Activated naive CD8-positive, alpha-beta T cell treated with anti-CD3 and anti-CD28 coated beads, Interleukin-2, amount 50 U/mL, for 24 hours (primary cell): ENCODE measurements at regions not wholly inside any gene's neighbourhood (a gene's known extent, or its start where the extent isn't known, plus 50 kb on each side); places are given as distances from the start of the nearest gene placed in this dataset.
A peak's percentile ranks its signal among the peaks of the same experiment; 100 is the strongest.

Experiments
- ATAC-seq: fragments of 150-1000 bp; cut with Tn5 transposase; one replicate; pipeline ENCODE4 v1.10.0; 2021
- DNase-seq: peaks from one replicate; pipeline ENCODE4 v3.0.0; 2021
- H3K27ac Mint-ChIP-seq: one replicate; pipeline ENCODE4 v1.8.0; 2021; ENCODE audit warnings: mild to moderate bottlenecking, mixed read lengths
- H3K27me3 Mint-ChIP-seq: one replicate; pipeline ENCODE4 v1.8.0; 2021; ENCODE audit warnings: mixed read lengths
- H3K36me3 Mint-ChIP-seq: one replicate; pipeline ENCODE4 v1.8.0; 2021; ENCODE audit warnings: low read depth, mixed read lengths
- H3K4me1 Mint-ChIP-seq: one replicate; pipeline ENCODE4 v1.8.0; 2021; ENCODE audit warnings: mixed read lengths
- H3K4me3 Mint-ChIP-seq: one replicate; pipeline ENCODE4 v1.8.0; 2021; ENCODE audit warnings: mild to moderate bottlenecking, moderate library complexity, mixed read lengths
- H3K9me3 Mint-ChIP-seq: one replicate; pipeline ENCODE4 v1.8.0; 2021; ENCODE audit warnings: mixed read lengths

DNA sequence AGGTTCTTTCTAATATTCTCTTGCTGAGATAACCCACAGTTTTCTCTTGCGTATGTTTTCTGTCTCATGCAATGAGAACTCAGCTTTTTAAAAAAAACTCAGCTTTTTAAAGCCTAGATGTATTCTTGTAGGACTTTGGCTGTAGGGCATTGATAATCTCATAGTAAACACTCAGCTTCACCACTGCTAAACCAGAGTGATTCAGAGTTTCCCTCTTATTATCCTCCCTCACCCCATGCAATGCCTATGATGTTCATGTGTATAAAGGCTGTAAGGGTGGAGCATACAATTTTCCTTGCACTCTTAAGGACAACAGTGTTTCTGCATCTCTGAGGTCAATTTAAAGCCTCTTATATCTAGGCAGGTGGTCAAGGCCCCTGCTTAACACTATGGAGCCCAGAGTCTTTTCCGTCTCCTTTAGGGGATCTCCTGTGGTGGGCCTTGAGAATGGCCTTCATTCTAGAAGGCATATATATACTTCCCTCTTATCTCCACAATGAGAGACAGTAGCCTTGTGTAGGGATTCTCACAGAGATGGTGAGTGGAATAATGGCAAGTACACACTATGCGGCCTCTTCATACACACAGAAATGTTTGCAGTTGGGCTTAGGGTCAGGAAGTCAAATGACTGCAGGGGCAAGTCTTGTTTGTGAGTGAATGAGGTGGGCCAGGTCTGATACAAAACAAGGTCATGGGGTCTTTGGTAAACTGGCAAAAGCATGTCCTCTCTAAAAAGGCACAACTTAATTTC lies 279.6 kb downstream of the HS3ST3A1 start:
- DNase-seq (no peak), ATAC-seq (no peak)
- H3K36me3 Mint-ChIP-seq, result no peaks in the 10 kb centered on the region
- no peaks in the 10 kb centered on the region for H3K4me1 Mint-ChIP-seq
- no peaks in the 10 kb centered on the region for H3K9me3 Mint-ChIP-seq
- no peak overlapping the region for H3K27ac Mint-ChIP-seq
- no peak overlapping the region for H3K4me3 Mint-ChIP-seq
- peaks cover 6% of the 10 kb centered on the region for H3K27me3 Mint-ChIP-seq

- Mint-ChIP-seq H3K9me3 (no peaks in the 10 kb centered on the region), H3K4me1 (no peaks in the 10 kb centered on the region), H3K27ac (no peak overlapping the region), H3K27me3 (peaks cover 2% of the 10 kb centered on the region), H3K4me3 (no peak overlapping the region), H3K36me3 (no peaks in the 10 kb centered on the region)
- ATAC-seq, result no peak
- no peak for DNase-seq
Observed at GRCh38 chr17:13320046-13320785, 281.5 kb downstream of the HS3ST3A1 start.

DNA sequence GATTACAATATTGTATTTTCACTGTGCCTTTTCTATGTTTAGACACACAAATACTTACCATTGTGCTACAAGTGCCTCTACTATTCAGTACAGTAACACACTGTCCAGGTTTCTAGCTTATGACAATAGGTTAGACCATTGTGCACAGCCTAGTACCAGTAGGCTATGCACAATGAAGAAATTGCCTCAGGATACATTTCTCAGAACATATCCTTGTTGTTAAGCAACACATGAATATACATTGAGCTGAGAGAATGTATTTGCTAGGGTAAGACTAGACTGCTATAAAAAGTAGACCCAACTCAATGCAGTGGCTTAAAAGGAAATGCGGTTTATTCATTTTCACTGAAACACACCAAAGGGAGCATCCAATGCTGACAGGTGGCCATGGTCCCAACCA lies 285.1 kb downstream of the HS3ST3A1 start:
- Mint-ChIP-seq H3K36me3 (no peaks in the 10 kb centered on the region), H3K4me1 (no peaks in the 10 kb centered on the region), H3K27me3 (no peaks in the 10 kb centered on the region), H3K27ac (no peak overlapping the region), H3K4me3 (no peak overlapping the region), H3K9me3 (no peaks in the 10 kb centered on the region)
- ATAC-seq, result no peak
- DNase-seq, result no peak

DNA sequence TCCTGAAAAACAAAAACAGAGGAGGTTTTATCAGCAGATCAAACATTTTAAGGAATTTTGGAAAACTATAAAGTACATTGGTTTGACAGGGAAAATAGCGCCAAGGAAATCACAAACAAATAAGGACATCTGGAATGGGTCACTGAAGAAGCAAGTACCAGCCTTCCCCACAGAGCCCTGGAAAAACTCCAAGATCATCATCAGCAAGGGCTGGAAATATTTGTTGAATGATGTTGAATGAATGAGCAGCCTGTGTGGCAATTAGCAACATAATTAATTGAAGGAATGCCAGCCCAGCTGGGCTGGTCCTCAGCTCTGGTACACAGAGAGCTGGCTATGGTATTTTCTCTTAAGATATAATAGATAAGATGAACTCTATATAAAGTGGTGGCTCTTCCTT lies 290.4 kb downstream of the HS3ST3A1 start:
- Mint-ChIP-seq H3K27me3 (no peaks in the 10 kb centered on the region), H3K27ac (no peak overlapping the region), H3K4me1 (no peaks in the 10 kb centered on the region), H3K4me3 (no peak overlapping the region), H3K36me3 (no peaks in the 10 kb centered on the region), H3K9me3 (peaks cover 18% of the 10 kb centered on the region)
- ATAC-seq (no peak), DNase-seq (no peak)

DNA sequence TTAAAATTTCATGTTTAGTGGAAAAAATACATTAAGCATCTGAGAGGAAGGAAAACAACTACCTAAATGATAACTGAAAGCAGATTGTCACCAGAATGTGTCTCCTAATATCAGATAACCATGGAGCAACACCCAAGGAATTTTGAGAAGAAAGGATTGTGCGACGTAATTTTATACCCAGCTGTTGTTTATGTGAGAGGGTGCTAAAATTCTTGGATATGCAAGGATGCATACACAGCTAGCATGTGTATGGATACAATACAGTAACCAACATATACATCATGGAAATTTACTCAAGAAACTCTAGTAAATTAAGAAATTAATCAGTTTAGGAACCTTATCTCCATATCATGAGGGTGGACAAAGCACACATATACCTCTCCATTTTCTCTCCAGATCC lies 290.9 kb downstream of the HS3ST3A1 start:
- DNase-seq (no peak), ATAC-seq (no peak)
- no peak overlapping the region for H3K4me3 Mint-ChIP-seq
- H3K9me3 Mint-ChIP-seq, result peaks cover 18% of the 10 kb centered on the region
- no peak overlapping the region for H3K27ac Mint-ChIP-seq
- no peaks in the 10 kb centered on the region for H3K36me3 Mint-ChIP-seq
- H3K4me1 Mint-ChIP-seq, result no peaks in the 10 kb centered on the region
- no peaks in the 10 kb centered on the region for H3K27me3 Mint-ChIP-seq

DNA sequence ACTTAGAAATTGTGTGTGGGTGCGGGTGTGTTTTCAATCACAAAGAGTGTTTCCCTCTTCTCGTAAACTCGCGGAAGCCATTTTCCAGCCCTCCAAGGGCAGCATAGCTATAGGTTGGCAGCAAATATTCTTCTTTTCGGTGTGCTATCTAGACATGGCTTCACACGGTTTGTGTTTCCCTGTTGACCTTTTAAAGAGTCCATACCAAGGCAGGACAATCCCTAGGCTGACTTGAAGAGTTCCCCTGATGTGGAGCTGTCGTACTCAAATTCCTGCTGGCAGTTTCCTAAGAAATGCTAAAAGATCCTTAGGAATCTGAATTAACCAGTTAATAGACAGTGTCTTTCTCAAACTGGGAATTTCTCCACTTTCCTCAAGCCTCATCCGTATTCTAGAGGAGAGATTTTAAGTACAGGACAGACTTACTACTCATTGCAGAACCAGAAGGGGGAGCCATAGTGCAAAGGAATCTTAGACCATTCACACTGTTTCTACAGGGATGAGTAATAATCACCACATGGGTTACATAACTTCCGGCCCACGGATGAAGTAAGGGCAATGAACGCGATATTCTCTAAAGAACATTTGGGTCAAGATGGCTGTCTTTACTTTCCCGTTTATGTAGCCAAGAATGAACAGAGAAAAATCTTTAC lies 288.6 kb upstream of the ELAC2 start:
- Mint-ChIP-seq H3K27me3 (no peaks in the 10 kb centered on the region), H3K4me3 (no peak overlapping the region), H3K4me1 (no peaks in the 10 kb centered on the region), H3K9me3 (peaks cover 18% of the 10 kb centered on the region), H3K27ac (no peak overlapping the region), H3K36me3 (no peaks in the 10 kb centered on the region)
- ATAC-seq (no peak), DNase-seq (peak; percentile 3)

- ATAC-seq (no peak), DNase-seq (no peak)
- Mint-ChIP-seq H3K36me3 (no peaks in the 10 kb centered on the region), H3K27ac (no peak overlapping the region), H3K9me3 (peaks cover 7% of the 10 kb centered on the region), H3K4me1 (no peaks in the 10 kb centered on the region), H3K27me3 (no peaks in the 10 kb centered on the region), H3K4me3 (no peak overlapping the region)
Observed at GRCh38 chr17:13302983-13303382, 285.2 kb upstream of the ELAC2 start.

DNA sequence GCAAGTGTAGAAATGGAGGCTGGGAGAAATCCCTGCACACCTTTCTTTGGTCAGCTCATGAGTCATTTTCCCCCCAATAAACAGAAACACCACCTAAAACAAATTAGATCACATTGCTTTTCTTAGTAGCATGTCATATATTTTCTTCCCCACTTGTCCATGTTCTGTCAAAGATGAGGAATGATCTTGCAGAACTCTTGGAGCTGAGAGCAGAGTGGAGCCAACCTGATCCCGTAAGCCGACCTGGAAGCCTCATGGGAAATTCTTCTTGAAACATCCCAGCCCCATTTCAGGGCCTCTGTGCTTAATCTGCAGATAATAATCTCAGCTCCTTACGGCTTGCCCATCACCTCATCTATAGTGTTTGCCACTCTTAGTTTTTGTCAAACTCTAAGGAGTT lies 284.6 kb upstream of the ELAC2 start:
- Mint-ChIP-seq H3K4me3 (no peak overlapping the region), H3K27ac (no peak overlapping the region), H3K36me3 (no peaks in the 10 kb centered on the region), H3K4me1 (no peaks in the 10 kb centered on the region), H3K9me3 (peaks cover 2% of the 10 kb centered on the region), H3K27me3 (no peaks in the 10 kb centered on the region)
- DNase-seq (no peak), ATAC-seq (no peak)

- Mint-ChIP-seq H3K27ac (no peak overlapping the region), H3K36me3 (no peaks in the 10 kb centered on the region), H3K9me3 (no peaks in the 10 kb centered on the region), H3K4me3 (no peak overlapping the region), H3K4me1 (no peaks in the 10 kb centered on the region), H3K27me3 (no peaks in the 10 kb centered on the region)
- ATAC-seq, result no peak
- DNase-seq, result no peak
Observed at GRCh38 chr17:13297183-13297582, 279.4 kb upstream of the ELAC2 start.

DNA sequence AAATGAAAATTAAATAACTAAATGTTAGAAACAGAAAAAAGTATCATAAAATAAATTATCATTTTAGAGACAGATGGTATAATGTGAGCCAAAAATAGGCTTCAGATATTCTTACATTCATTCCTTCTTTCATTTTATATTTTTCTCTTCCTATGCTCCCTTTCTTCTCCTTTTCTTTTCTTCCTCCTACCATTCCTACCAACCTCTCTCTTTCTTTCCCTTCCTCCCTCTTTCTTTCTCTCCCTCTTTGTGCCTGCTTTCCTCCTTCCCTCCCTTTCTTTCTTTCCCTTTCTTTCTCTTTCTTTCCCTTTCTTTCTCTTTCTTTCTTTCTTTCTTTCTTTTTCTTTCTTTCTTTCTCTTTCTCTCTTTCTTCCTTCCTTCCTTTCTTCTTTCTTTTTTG lies 275.6 kb upstream of the ELAC2 start:
- Mint-ChIP-seq H3K4me3 (no peak overlapping the region), H3K9me3 (no peaks in the 10 kb centered on the region), H3K27ac (no peak overlapping the region), H3K36me3 (no peaks in the 10 kb centered on the region), H3K4me1 (no peaks in the 10 kb centered on the region), H3K27me3 (no peaks in the 10 kb centered on the region)
- ATAC-seq (no peak), DNase-seq (no peak)

DNA sequence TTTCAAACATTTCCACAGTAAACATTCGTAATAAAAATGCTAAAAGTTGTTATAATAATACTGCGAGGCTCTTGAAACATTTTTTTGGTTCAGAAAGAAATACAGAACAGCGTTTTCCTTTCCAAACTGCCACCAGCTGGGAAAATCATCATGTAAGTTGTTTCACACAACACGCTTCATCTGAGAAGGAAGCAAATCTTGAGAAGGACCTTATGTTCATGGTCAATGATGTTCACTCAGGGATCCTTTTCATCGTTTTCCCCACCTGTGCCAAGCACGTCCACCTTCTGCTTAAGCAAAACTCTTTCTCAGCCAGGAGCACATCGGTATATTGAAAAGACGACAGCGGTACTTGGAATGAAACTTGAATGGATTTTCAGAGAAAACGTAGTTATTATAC lies 274.5 kb upstream of the ELAC2 start:
- no peaks in the 10 kb centered on the region for H3K4me1 Mint-ChIP-seq
- DNase-seq (no peak), ATAC-seq (no peak)
- H3K27ac Mint-ChIP-seq, result no peak overlapping the region
- H3K36me3 Mint-ChIP-seq, result no peaks in the 10 kb centered on the region
- H3K4me3 Mint-ChIP-seq, result no peak overlapping the region
- no peaks in the 10 kb centered on the region for H3K9me3 Mint-ChIP-seq
- H3K27me3 Mint-ChIP-seq, result no peaks in the 10 kb centered on the region

DNA sequence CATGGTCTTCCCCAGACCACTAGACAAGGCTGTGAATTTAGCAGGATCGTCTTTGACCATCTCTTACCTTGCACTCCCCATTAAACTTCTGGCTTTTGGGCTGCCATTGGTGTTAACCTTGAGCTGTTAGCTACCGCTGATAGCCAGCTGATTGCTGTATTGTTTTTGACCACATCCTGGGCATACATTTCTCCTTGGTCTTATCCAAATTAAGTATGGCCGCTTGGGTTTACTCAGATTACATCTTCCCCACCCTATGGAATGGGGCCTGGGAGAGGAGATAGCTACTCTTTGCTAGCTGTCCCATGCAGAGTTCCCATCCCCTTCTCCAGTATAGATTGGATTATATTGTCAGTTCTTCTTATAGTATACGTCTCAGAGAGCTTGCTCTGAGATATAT lies 270.4 kb upstream of the ELAC2 start:
- no peak for ATAC-seq
- no peak overlapping the region for H3K4me3 Mint-ChIP-seq
- no peaks in the 10 kb centered on the region for H3K9me3 Mint-ChIP-seq
- H3K27ac Mint-ChIP-seq, result no peak overlapping the region
- no peak for DNase-seq
- H3K36me3 Mint-ChIP-seq, result no peaks in the 10 kb centered on the region
- no peaks in the 10 kb centered on the region for H3K4me1 Mint-ChIP-seq
- H3K27me3 Mint-ChIP-seq, result no peaks in the 10 kb centered on the region

DNA sequence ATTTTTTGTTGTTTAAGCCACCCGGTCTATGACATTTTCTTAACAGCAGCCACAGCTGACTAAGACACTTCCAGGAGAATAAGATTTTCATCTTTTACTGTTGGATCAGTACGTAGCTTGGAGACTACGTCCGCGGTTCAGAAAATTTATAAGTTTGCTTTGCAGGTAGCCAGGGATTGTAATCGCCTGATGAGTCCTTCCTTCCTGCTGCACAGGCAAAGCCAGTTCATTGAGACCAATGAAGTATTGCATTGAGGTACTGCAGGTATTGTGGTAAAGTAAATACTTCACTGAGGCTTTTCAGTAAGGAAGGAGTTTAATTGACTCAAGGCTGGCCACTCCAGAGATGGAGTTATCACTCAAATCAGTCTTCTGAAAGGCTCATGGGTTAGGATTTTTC lies 269.4 kb upstream of the ELAC2 start:
- H3K27ac Mint-ChIP-seq, result no peak overlapping the region
- no peaks in the 10 kb centered on the region for H3K36me3 Mint-ChIP-seq
- H3K27me3 Mint-ChIP-seq, result no peaks in the 10 kb centered on the region
- ATAC-seq (no peak), DNase-seq (no peak)
- H3K4me1 Mint-ChIP-seq, result no peaks in the 10 kb centered on the region
- no peaks in the 10 kb centered on the region for H3K9me3 Mint-ChIP-seq
- no peak overlapping the region for H3K4me3 Mint-ChIP-seq

DNA sequence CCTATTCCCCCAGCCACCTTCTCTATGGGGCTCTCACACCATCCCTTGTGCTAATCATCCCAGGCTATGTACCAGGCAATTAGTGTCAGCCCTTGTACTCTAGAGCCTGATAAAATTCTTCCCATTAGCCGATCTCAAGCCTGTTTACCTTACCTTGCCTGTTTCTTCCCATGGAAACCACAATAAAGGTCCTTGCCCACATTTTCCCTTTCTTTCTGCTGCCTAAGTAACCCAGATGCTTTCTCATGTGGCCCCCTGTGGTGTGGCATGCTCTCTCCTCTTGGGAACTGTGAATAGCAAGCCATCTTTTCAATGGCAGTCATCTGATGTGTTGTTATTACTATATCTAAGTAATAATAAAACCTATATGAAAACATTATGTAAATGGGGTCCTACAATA lies 265.8 kb upstream of the ELAC2 start:
- no peaks in the 10 kb centered on the region for H3K36me3 Mint-ChIP-seq
- H3K27me3 Mint-ChIP-seq, result no peaks in the 10 kb centered on the region
- H3K9me3 Mint-ChIP-seq, result no peaks in the 10 kb centered on the region
- H3K4me1 Mint-ChIP-seq, result no peaks in the 10 kb centered on the region
- DNase-seq (no peak), ATAC-seq (no peak)
- no peak overlapping the region for H3K27ac Mint-ChIP-seq
- H3K4me3 Mint-ChIP-seq, result no peak overlapping the region

- Mint-ChIP-seq H3K27me3 (no peaks in the 10 kb centered on the region), H3K9me3 (no peaks in the 10 kb centered on the region), H3K4me1 (no peaks in the 10 kb centered on the region), H3K36me3 (no peaks in the 10 kb centered on the region), H3K4me3 (no peak overlapping the region), H3K27ac (no peak overlapping the region)
- ATAC-seq, result no peak
- DNase-seq, result no peak
Observed at GRCh38 chr17:13281626-13282025, 263.8 kb upstream of the ELAC2 start.
